Upper lobe of left lung (tissue), 4 donors: ENCODE measurements at regions not wholly inside any gene's neighbourhood (a gene's known extent, or its start where the extent isn't known, plus 50 kb on each side); places are given as distances from the start of the nearest gene placed in this dataset.

Experiments
- POLR2A ChIP-seq, 4 donors: fragments of 450-650 bp; IDR thresholded peaks; one replicate each; pipeline ENCODE4 v1.5.1; 2016 to 2017; ENCODE audit warnings: antibody characterized with exemption in 4 of 4, mild to moderate bottlenecking in 2 of 4
- TF ChIP-seq, protein P1 (sequence below), 6 experiments: fragments of 450-650 bp in 4 of 6; fragments of 200-600 bp in 2 of 6; sonication (generic) in 2 of 6; IDR thresholded peaks; one replicate each; pipeline ENCODE4 v1.5.1; 2016 to 2019; ENCODE audit warnings: antibody characterized with exemption in 6 of 6

DNA sequence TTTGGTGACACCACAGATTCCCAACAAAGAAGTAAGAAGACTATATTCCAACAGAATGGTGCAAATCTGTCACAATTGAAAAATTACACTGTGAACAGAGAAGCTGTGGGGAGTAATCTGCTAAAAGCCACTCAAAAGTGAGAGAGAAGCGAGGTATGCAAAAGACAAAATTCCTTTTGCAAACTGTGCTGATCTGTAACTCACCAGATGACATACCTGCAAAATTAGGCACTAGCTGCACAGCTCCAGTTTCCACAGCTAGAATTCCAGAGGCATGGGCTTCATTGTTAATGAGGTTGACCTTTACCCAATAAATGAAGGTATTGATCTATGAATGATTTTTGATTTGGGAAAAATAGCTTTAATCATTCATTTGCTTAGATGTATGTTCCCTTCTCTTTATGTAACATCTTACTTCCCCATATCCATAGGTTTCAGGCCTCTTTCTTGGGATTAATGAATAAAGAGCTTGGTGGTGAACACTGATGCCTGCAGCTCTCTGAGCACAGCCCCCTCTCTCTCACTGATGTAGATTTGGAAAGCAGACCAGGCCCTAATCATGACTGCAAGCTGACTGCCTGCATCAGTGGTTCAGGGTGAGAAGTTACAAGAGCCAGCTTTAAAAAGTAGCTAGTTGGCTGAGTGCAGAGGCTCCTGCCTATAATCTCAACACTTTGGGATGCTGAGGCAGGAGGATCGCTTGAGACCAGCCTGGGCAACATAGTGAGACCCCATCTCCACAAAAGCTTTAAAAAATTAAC, 85.2 kb downstream of the LACC1 start:
- no peak for TF ChIP-seq POLR2A (IDR thresholded peaks at IDR 0.05)
- TF ChIP-seq, protein P1, sequence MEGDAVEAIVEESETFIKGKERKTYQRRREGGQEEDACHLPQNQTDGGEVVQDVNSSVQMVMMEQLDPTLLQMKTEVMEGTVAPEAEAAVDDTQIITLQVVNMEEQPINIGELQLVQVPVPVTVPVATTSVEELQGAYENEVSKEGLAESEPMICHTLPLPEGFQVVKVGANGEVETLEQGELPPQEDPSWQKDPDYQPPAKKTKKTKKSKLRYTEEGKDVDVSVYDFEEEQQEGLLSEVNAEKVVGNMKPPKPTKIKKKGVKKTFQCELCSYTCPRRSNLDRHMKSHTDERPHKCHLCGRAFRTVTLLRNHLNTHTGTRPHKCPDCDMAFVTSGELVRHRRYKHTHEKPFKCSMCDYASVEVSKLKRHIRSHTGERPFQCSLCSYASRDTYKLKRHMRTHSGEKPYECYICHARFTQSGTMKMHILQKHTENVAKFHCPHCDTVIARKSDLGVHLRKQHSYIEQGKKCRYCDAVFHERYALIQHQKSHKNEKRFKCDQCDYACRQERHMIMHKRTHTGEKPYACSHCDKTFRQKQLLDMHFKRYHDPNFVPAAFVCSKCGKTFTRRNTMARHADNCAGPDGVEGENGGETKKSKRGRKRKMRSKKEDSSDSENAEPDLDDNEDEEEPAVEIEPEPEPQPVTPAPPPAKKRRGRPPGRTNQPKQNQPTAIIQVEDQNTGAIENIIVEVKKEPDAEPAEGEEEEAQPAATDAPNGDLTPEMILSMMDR (IDR thresholded peaks at IDR 0.05): no peak
